Neural cell (in vitro differentiated cells): ENCODE measurements at regions not wholly inside any gene's neighbourhood (a gene's known extent, or its start where the extent isn't known, plus 50 kb on each side); places are given as distances from the start of the nearest gene placed in this dataset.

Experiments used
- H2AFZ ChIP-seq: fragments of 200-600, 300-800 bp; sonication (generic), shearing (Covaris generic); 2 replicates; pipeline ENCODE4 v1.6.0; 2014; ENCODE audit warnings: low read depth, mild to moderate bottlenecking, antibody characterized with exemption, low read length, moderate library complexity
- H3F3A ChIP-seq: fragments of 200-600 bp; shearing (Covaris generic); 2 replicates; pipeline ENCODE4 v1.6.1; 2016; ENCODE audit warnings: mild to moderate bottlenecking, moderate library complexity, mixed read lengths, antibody characterized with exemption, low read length; ENCODE audit not compliant: insufficient read depth, poor library complexity, severe bottlenecking
- H3K27ac ChIP-seq: fragments of 200-600, 300-800 bp; sonication (generic), shearing (Covaris generic); 2 replicates; pipeline ENCODE4 v1.5.1; 2014; ENCODE audit warnings: mild to moderate bottlenecking, low read length, moderate library complexity
- H3K27me3 ChIP-seq: fragments of 300-800, 200-600 bp; sonication (generic), shearing (Covaris generic); 2 replicates; pipeline ENCODE4 v1.6.0; 2014; ENCODE audit warnings: mild to moderate bottlenecking, low read depth, low read length, moderate library complexity; ENCODE audit not compliant: insufficient read depth
- H3K36me3 ChIP-seq: fragments of 300-800, 200-600 bp; sonication (generic), shearing (Covaris generic); 2 replicates; pipeline ENCODE4 v1.5.1; 2014; ENCODE audit warnings: mild to moderate bottlenecking, antibody characterized with exemption, low read length, moderate library complexity; ENCODE audit not compliant: insufficient read depth
- H3K4me2 ChIP-seq: fragments of 300-800, 200-600 bp; sonication (generic), shearing (Covaris generic); 2 replicates; pipeline ENCODE4 v1.6.0; 2014; ENCODE audit warnings: mild to moderate bottlenecking, low read length
- H3K4me3 ChIP-seq: fragments of 300-800, 200-600 bp; sonication (generic), shearing (Covaris generic); 2 replicates; pipeline ENCODE4 v1.5.1; 2014; ENCODE audit warnings: mild to moderate bottlenecking, low read length, moderate library complexity
- H3K79me2 ChIP-seq: fragments of 200-600 bp; shearing (Covaris generic); replicated peaks from 2 replicates; pipeline ENCODE4 v1.6.0; 2014; ENCODE audit warnings: mild to moderate bottlenecking, low read length, moderate library complexity; ENCODE audit not compliant: insufficient read depth
- H3K9ac ChIP-seq: fragments of 300-800, 200-600 bp; sonication (generic), shearing (Covaris generic); 2 replicates; pipeline ENCODE4 v1.6.1; 2016; ENCODE audit warnings: mild to moderate bottlenecking, low read length, mixed read lengths
- H3K9me2 ChIP-seq: fragments of 200-600 bp; shearing (Covaris generic); 2 replicates; pipeline ENCODE4 v1.6.1; 2016; ENCODE audit warnings: mild to moderate bottlenecking, low read length, mixed read lengths; ENCODE audit not compliant: insufficient read depth
- H3K9me3 ChIP-seq: fragments of 200-600, 300-800 bp; sonication (generic), shearing (Covaris generic); 2 replicates; pipeline ENCODE4 v1.6.1; 2016; ENCODE audit warnings: mild to moderate bottlenecking, mixed run types, low read length, moderate library complexity, mixed read lengths
- H4K20me1 ChIP-seq: fragments of 200-600 bp; shearing (Covaris generic); 2 replicates; pipeline ENCODE4 v1.6.1; 2016; ENCODE audit warnings: mild to moderate bottlenecking, mixed run types; ENCODE audit not compliant: insufficient read depth
- EP300 ChIP-seq: fragments of 450-650 bp; conservative IDR thresholded peaks from 2 replicates; pipeline ENCODE4 v1.6.1; 2014; ENCODE audit warnings: antibody characterized with exemption, mild to moderate bottlenecking, moderate library complexity; ENCODE audit not compliant: poor library complexity, severe bottlenecking
- EZH2 ChIP-seq: fragments of 200-600, 300-800 bp; shearing (Covaris generic), sonication (generic); IDR thresholded peaks from 2 replicates; pipeline ENCODE4 v1.6.1; 2014; ENCODE audit warnings: antibody characterized with exemption, low read length, borderline replicate concordance, mild to moderate bottlenecking; ENCODE audit not compliant: insufficient read depth, poor library complexity, severe bottlenecking
- MXI1 ChIP-seq: fragments of 450-650 bp; conservative IDR thresholded peaks from 2 replicates; pipeline ENCODE4 v1.6.1; 2014; ENCODE audit warnings: antibody characterized with exemption, mild to moderate bottlenecking; ENCODE audit not compliant: poor library complexity, severe bottlenecking
- POLR2AphosphoS5 ChIP-seq: IDR thresholded peaks from 2 replicates; pipeline ENCODE4 v1.6.1; 2012
- RAD21 ChIP-seq: fragments of 450-650 bp; conservative IDR thresholded peaks from 2 replicates; pipeline ENCODE4 v1.6.1; 2014; ENCODE audit warnings: antibody characterized with exemption, mild to moderate bottlenecking, moderate library complexity
- REST ChIP-seq: IDR thresholded peaks from 2 replicates; pipeline ENCODE4 v1.6.1; 2012; ENCODE audit warnings: borderline replicate concordance
- SMC3 ChIP-seq: fragments of 450-650 bp; conservative IDR thresholded peaks from 2 replicates; pipeline ENCODE4 v1.6.1; 2014; ENCODE audit warnings: antibody characterized with exemption, mild to moderate bottlenecking, moderate library complexity; ENCODE audit not compliant: poor library complexity
- TAF1 ChIP-seq: IDR thresholded peaks from 2 replicates; pipeline ENCODE4 v1.6.1; 2012; ENCODE audit warnings: low read depth
- TF ChIP-seq, protein P1 (sequence below): fragments of 450-650 bp; IDR thresholded peaks from 2 replicates; pipeline ENCODE4 v1.5.1; 2014; ENCODE audit warnings: antibody characterized with exemption, mild to moderate bottlenecking, moderate library complexity; ENCODE audit not compliant: poor library complexity, severe bottlenecking

DNA sequence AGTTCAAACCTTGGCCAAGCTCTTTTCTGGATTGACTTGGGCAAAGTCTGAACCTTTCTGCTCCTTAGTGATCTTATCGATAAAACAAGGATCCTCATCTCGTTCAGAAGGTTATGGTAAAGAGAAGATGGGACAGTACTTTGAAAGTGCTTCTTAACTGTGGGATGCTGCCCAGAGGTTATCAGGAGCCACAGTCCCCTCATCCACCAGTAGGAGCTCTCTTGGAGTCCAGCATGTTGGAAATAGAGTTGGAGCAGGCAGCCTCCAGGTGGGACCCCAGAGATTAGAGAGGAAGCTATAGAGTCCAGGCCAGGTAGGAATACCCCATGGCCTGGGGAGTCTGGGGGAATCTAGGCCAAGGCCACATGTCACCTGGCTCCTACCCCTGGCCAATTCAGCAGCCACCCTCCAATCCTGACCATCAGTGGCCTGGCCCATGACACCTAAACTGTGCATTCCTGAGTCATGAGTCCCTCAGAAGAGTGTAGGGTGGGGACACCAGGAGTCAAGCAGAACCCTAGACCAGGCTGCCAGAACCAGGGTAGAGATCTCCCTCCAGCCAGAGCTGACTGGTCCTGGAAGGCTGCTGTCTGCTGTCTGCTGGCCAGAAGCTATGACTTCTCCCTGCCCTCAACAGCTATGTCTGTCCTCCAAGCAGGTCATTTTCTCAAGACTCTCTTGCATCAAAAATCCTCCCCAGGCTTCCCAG is 144.3 kb downstream of the AIPL1 start:
- no peak overlapping the region for H3K4me2 ChIP-seq
- no peaks in the 10 kb centered on the region for H3K36me3 ChIP-seq
- no peaks in the 10 kb centered on the region for H3K27me3 ChIP-seq
- no peak overlapping the region for H3K4me3 ChIP-seq
- H3K9me2 ChIP-seq = no peaks in the 10 kb centered on the region
- no peak overlapping the region for H3K9ac ChIP-seq
- H3K27ac ChIP-seq = no peak overlapping the region
- TF ChIP-seq EZH2 (no peak), POLR2AphosphoS5 (no peak), TAF1 (no peak), RAD21 (no peak), EP300 (no peak), MXI1 (no peak), SMC3 (no peak), REST (no peak)
- TF ChIP-seq, protein P1, sequence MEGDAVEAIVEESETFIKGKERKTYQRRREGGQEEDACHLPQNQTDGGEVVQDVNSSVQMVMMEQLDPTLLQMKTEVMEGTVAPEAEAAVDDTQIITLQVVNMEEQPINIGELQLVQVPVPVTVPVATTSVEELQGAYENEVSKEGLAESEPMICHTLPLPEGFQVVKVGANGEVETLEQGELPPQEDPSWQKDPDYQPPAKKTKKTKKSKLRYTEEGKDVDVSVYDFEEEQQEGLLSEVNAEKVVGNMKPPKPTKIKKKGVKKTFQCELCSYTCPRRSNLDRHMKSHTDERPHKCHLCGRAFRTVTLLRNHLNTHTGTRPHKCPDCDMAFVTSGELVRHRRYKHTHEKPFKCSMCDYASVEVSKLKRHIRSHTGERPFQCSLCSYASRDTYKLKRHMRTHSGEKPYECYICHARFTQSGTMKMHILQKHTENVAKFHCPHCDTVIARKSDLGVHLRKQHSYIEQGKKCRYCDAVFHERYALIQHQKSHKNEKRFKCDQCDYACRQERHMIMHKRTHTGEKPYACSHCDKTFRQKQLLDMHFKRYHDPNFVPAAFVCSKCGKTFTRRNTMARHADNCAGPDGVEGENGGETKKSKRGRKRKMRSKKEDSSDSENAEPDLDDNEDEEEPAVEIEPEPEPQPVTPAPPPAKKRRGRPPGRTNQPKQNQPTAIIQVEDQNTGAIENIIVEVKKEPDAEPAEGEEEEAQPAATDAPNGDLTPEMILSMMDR = no peak
- no peaks in the 10 kb centered on the region for H3F3A ChIP-seq
- H3K79me2 ChIP-seq = no peaks in the 10 kb centered on the region
- no peaks in the 10 kb centered on the region for H3K9me3 ChIP-seq
- no peaks in the 10 kb centered on the region for H4K20me1 ChIP-seq
- no peak overlapping the region for H2AFZ ChIP-seq

DNA sequence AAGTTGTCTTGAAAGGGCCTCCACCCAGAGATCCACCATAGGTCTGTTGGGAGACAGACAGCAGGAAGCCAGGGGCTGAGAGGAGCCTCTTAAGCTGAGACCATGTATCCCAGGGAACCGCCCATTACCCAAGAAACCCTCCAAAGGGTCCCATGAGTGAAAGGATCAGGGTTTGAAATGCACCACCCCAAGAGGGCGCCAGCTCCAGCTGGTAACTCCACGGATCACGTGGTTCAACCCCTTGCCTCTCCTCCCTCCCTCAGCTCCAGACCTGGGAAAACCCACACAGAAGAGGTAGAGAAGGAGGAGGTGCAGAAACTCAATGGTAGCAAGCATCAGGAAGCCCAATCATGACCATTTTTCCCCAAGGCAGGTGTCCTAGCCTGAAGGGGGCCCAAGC is 148.7 kb downstream of the AIPL1 start:
- Histone ChIP-seq H3K9ac (no peak overlapping the region), H3F3A (no peaks in the 10 kb centered on the region), H3K27me3 (no peaks in the 10 kb centered on the region), H3K4me3 (no peak overlapping the region), H3K36me3 (no peaks in the 10 kb centered on the region), H3K9me2 (no peaks in the 10 kb centered on the region), H3K4me2 (no peak overlapping the region), H2AFZ (no peak overlapping the region), H4K20me1 (no peaks in the 10 kb centered on the region), H3K9me3 (no peaks in the 10 kb centered on the region), H3K79me2 (no peaks in the 10 kb centered on the region), H3K27ac (no peak overlapping the region)
- TF ChIP-seq EZH2 (no peak), RAD21 (no peak)

GRCh38 chr17:6285486-6285885 is 149.4 kb downstream of the AIPL1 start:
- Histone ChIP-seq H3F3A (no peaks in the 10 kb centered on the region), H3K36me3 (no peaks in the 10 kb centered on the region), H4K20me1 (no peaks in the 10 kb centered on the region), H3K27me3 (no peaks in the 10 kb centered on the region), H3K9me3 (no peaks in the 10 kb centered on the region), H3K4me3 (no peak overlapping the region), H3K4me2 (no peak overlapping the region), H2AFZ (no peak overlapping the region), H3K9ac (no peak overlapping the region), H3K9me2 (no peaks in the 10 kb centered on the region), H3K79me2 (no peaks in the 10 kb centered on the region), H3K27ac (no peak overlapping the region)
- TF ChIP-seq TAF1 (no peak), MXI1 (no peak), RAD21 (no peak), POLR2AphosphoS5 (no peak), SMC3 (no peak), REST (no peak), EZH2 (no peak), EP300 (no peak)
- TF ChIP-seq, protein P1 = no peak
